Esophagus muscularis mucosa (tissue), 4 donors: ENCODE measurements at regions not wholly inside any gene's neighbourhood (a gene's known extent, or its start where the extent isn't known, plus 50 kb on each side); places are given as distances from the start of the nearest gene placed in this dataset.

Experiments used
- CTCF ChIP-seq, 3 experiments: fragments of 200-600 bp in 2 of 3; fragments of 450-650 bp in 1 of 3; sonication (generic) in 2 of 3; IDR thresholded peaks; one replicate each; pipeline ENCODE4 v1.5.1; 2017 to 2019; ENCODE audit warnings: antibody characterized with exemption in 3 of 3, mild to moderate bottlenecking in 2 of 3, moderate library complexity in 1 of 3
- EP300 ChIP-seq: sonication (generic); formaldehyde crosslinking; IDR thresholded peaks from one replicate; pipeline ENCODE4 v1.6.1; 2017; ENCODE audit warnings: antibody characterized with exemption
- POLR2A ChIP-seq: fragments of 450-650 bp; IDR thresholded peaks from one replicate; pipeline ENCODE4 v1.6.1; 2017; ENCODE audit warnings: antibody characterized with exemption, moderate library complexity, mild to moderate bottlenecking, low read depth
- POLR2AphosphoS5 ChIP-seq, 2 donors: sonication (generic); formaldehyde crosslinking; IDR thresholded peaks; one replicate each; pipeline ENCODE4 v1.6.1; 2017; ENCODE audit warnings: antibody characterized with exemption in 2 of 2

GRCh38 chrX:39427906-39428305 is 626.6 kb downstream of the MID1IP1 start:
- TF ChIP-seq CTCF (IDR thresholded peaks at IDR 0.05): no peak
- TF ChIP-seq POLR2A: no peak
- TF ChIP-seq EP300: no peak
- no peak for TF ChIP-seq POLR2AphosphoS5 (IDR thresholded peaks at IDR 0.05)
